CD4-positive, alpha-beta T cell (primary cell): ENCODE measurements at regions not wholly inside any gene's neighbourhood (a gene's known extent, or its start where the extent isn't known, plus 50 kb on each side); places are given as distances from the start of the nearest gene placed in this dataset.

Experiments used
- ATAC-seq: fragments of 200-7000 bp; cut with Tn5 transposase; one replicate; pipeline ENCODE4 v1.10.0; 2022; ENCODE audit warnings: mild to moderate bottlenecking; ENCODE audit not compliant: poor library complexity
- CTCF ChIA-PET: fragments of 350-600 bp; sonication (Branson Sonifier 250); formaldehyde crosslinking; loops from one replicate; lab custom pipeline; 2021; ENCODE audit warnings: antibody characterized with exemption, inconsistent platforms; lab: Charles Lee
- POLR2A ChIA-PET: fragments of 350-600 bp; sonication (Branson Sonifier 250); formaldehyde crosslinking; loops from one replicate; lab custom pipeline; 2021; ENCODE audit warnings: antibody characterized with exemption, inconsistent platforms; lab: Charles Lee
- DNase-seq, 14 experiments: peaks; one replicate each; pipeline ENCODE4 v3.0.0-alpha.2; 2013 to 2020; ENCODE audit warnings: mixed read lengths in 2 of 14
- H3K27ac ChIP-seq, 2 donors: one replicate each; pipeline versions ENCODE4 v1.5.1 to v1.7.0; 2013; ENCODE audit warnings: low read length in 2 of 2, low read depth in 1 of 2, mild to moderate bottlenecking in 1 of 2
- H3K27me3 ChIP-seq, 2 experiments: 1 replicate in 1 of 2; 2 replicates in 1 of 2; pipeline versions ENCODE4 v1.6.1 to v1.7.0; 2013; ENCODE audit warnings: low read length in 2 of 2, control low read depth in 1 of 2, mild to moderate bottlenecking in 1 of 2, moderate library complexity in 1 of 2; ENCODE audit not compliant: insufficient read depth in 2 of 2, control insufficient read depth in 1 of 2
- H3K36me3 ChIP-seq: one replicate; pipeline ENCODE4 v1.6.1; 2013; ENCODE audit warnings: low read length, control low read depth; ENCODE audit not compliant: insufficient read depth
- H3K4me1 ChIP-seq: one replicate; pipeline ENCODE4 v1.6.1; 2013; ENCODE audit warnings: low read length, control low read depth; ENCODE audit not compliant: insufficient read depth
- H3K4me3 ChIP-seq: one replicate; pipeline ENCODE4 v1.5.1; 2013; ENCODE audit warnings: mild to moderate bottlenecking, low read length, moderate library complexity
- H3K9me3 ChIP-seq, 2 experiments: 1 replicate in 1 of 2; 2 replicates in 1 of 2; pipeline versions ENCODE4 v1.6.1 to v1.7.0; 2013; ENCODE audit warnings: low read length in 2 of 2, mild to moderate bottlenecking in 2 of 2, control low read depth in 1 of 2, moderate library complexity in 1 of 2; ENCODE audit not compliant: control insufficient read depth in 1 of 2, insufficient read depth in 1 of 2
- H3K27ac Mint-ChIP-seq: one replicate; pipeline ENCODE4 v1.8.0; 2020; ENCODE audit warnings: mixed read lengths
- H3K27me3 Mint-ChIP-seq: one replicate; pipeline ENCODE4 v1.8.0; 2021; ENCODE audit warnings: mixed read lengths
- H3K36me3 Mint-ChIP-seq: one replicate; pipeline ENCODE4 v1.8.0; 2021; ENCODE audit warnings: low read depth, mixed read lengths
- H3K4me1 Mint-ChIP-seq: one replicate; pipeline ENCODE4 v1.8.0; 2021; ENCODE audit warnings: low read depth, mixed read lengths
- H3K4me3 Mint-ChIP-seq: one replicate; pipeline ENCODE4 v1.8.0; 2020; ENCODE audit warnings: mild to moderate bottlenecking, mixed read lengths
- H3K9me3 Mint-ChIP-seq: one replicate; pipeline ENCODE4 v1.8.0; 2020; ENCODE audit warnings: mixed read lengths
- CTCF ChIP-seq: fragments of 200-600 bp; IDR thresholded peaks from one replicate; pipeline ENCODE4 v1.8.0; 2022; ENCODE audit warnings: antibody characterized with exemption, mild to moderate bottlenecking
- intact Hi-C, 2 experiments: fragments of 100-400 bp; cut with DNase I in 1 of 2; cut with micrococcal nuclease in 1 of 2; formaldehyde crosslinking; loops; one replicate each; pipeline versions ENCODE4 v1.15.1 to v1.9.0; 2023 to 2025; cut with DNase I, micrococcal nuclease

GRCh38 chr9:30688801-30689200, 1695.6 kb upstream of the ACO1 start:
- no peak for TF ChIP-seq CTCF
- DNase-seq (no peak), ATAC-seq (no peak)
- Mint-ChIP-seq H3K4me3 (no peak overlapping the region), H3K27me3 (no peaks in the 10 kb centered on the region), H3K27ac (no peak overlapping the region), H3K9me3 (peaks cover 10% of the 10 kb centered on the region), H3K36me3 (no peaks in the 10 kb centered on the region), H3K4me1 (no peaks in the 10 kb centered on the region)
- H3K27me3 ChIP-seq = no peaks in the 10 kb centered on the region
- ChIA-PET CTCF (no interaction called here), POLR2A (no interaction called here)
- intact Hi-C loops = no loop called here
- no peaks in the 10 kb centered on the region for H3K36me3 ChIP-seq
- no peaks in the 10 kb centered on the region for H3K4me1 ChIP-seq
- no peak overlapping the region for H3K27ac ChIP-seq
- H3K4me3 ChIP-seq = no peak overlapping the region
- H3K9me3 ChIP-seq = peaks cover 0 to 3% of the 10 kb centered on the region in 2 experiments

GRCh38 chr9:30697958-30698357, 1686.5 kb upstream of the ACO1 start:
- Histone ChIP-seq H3K36me3 (no peaks in the 10 kb centered on the region), H3K27ac (no peak overlapping the region), H3K9me3 (no peaks in the 10 kb centered on the region), H3K4me3 (no peak overlapping the region), H3K4me1 (no peaks in the 10 kb centered on the region), H3K27me3 (no peaks in the 10 kb centered on the region)
- ATAC-seq = no peak
- Mint-ChIP-seq H3K36me3 (no peaks in the 10 kb centered on the region), H3K4me3 (no peak overlapping the region), H3K27ac (no peak overlapping the region), H3K9me3 (no peaks in the 10 kb centered on the region), H3K4me1 (no peaks in the 10 kb centered on the region), H3K27me3 (no peaks in the 10 kb centered on the region)
- ChIA-PET CTCF (no interaction called here), POLR2A (no interaction called here)
- no peak for TF ChIP-seq CTCF
- no peak for DNase-seq
- intact Hi-C loops = no loop called here

- Mint-ChIP-seq H3K4me3 (no peak overlapping the region), H3K4me1 (no peaks in the 10 kb centered on the region), H3K9me3 (no peaks in the 10 kb centered on the region), H3K36me3 (no peaks in the 10 kb centered on the region), H3K27me3 (no peaks in the 10 kb centered on the region), H3K27ac (no peak overlapping the region)
- H3K27ac ChIP-seq = no peak overlapping the region
- ChIA-PET CTCF (no interaction called here), POLR2A (no interaction called here)
- no peaks in the 10 kb centered on the region for H3K27me3 ChIP-seq
- H3K9me3 ChIP-seq = no peaks in the 10 kb centered on the region
- no peak overlapping the region for H3K4me3 ChIP-seq
- intact Hi-C loops = no loop called here
- no peak for ATAC-seq
- H3K36me3 ChIP-seq = no peaks in the 10 kb centered on the region
- no peak for DNase-seq
- no peak for TF ChIP-seq CTCF
- no peaks in the 10 kb centered on the region for H3K4me1 ChIP-seq
Observed at GRCh38 chr9:30711591-30711990, 1672.9 kb upstream of the ACO1 start.
